ENCODE measurements at regions not wholly inside any gene's neighbourhood (a gene's known extent, or its start where the extent isn't known, plus 50 kb on each side); places are given as distances from the start of the nearest gene placed in this dataset.

- no peak for DNase-seq (ENCODE audit: low read depth)
These were observed 113.8 kb downstream of the MSX2 start for GRCh38 chr5:174837919-174838902.

GRCh38 chr5:174834081-174834480, 109.7 kb downstream of the MSX2 start:
- no peak for DNase-seq (ENCODE audit: low read depth)

- DNase-seq (ENCODE audit: low read depth): no peak
These were observed 108.4 kb downstream of the MSX2 start for GRCh38 chr5:174832811-174833210.

DNA sequence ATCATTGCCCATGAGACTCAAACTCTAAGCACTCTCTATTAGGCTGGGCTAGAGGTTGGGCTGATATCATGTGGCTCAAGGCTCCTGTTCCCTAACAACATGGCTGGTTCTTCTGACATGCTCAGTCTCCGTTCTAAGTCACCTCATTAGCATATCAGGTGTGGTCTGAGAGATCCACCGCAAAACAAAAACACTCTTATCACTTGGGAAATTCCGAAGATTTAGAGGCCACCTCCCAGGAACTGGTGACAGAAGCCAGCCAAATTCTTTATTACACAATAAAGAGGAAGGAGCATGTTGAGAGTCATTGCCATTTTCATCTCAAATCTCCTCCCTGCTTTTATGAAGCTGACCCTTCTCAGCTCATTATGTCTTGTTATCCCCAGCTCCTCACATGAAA, 107.6 kb downstream of the MSX2 start:
- no peak for DNase-seq (ENCODE audit: low read depth)

GRCh38 chr5:174831031-174831660, 106.8 kb downstream of the MSX2 start:
- DNase-seq (ENCODE audit: low read depth): no peak

DNA sequence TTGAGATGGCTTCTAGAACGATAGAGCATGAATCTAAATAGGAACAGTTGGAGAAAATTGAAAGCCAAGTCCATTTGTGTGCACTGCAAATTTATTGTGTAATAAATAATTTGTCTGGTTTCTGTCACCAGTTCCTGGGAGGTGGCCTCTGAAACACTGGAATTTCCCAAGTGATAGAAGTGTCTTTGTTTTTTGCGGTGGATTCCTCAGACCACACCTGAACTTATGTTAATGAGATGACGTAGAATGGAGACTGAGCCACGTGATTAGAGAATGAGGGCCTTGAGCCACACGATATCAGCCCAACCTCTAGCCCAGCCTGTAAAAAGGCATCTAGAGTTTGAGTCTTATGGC, 105.1 kb downstream of the MSX2 start:
- no peak for DNase-seq (ENCODE audit: low read depth)

DNA sequence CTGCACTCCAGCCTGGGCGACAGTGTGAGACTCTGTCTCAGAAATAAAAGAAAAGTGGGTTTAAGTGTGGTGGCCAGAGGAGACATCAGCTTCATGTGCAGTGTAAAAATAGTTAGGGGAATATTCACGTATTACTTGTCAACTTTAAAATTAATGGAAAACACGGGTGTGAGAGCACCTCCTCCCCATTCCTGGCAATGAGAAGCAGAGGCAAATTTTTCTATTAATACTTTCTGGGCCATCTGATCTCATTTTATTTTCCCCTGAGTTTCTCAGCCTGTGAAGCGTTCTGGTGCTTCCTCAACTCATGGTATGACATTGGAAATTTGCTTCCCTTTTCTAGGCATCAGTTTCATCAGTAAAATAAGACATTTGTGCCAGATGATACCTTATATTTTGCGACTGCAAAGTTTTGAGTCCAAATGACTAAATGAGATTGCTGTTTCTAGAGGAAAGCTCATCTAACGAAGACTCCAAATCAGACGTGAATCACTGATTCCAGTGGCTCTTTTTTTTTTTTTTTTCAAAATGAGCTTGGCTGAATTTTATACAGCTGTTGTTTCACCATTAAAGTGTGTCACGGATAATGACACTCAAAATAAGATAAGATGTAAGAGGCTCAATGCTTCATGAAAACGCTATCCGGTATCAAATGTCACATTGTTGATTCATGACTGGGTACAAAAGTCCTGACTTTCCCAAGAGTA, 104.6 kb downstream of the MSX2 start:
- no peak for DNase-seq (ENCODE audit: low read depth)

- no peak for DNase-seq (ENCODE audit: low read depth)
These were observed 103.2 kb downstream of the MSX2 start for GRCh38 chr5:174827558-174827957.

DNA sequence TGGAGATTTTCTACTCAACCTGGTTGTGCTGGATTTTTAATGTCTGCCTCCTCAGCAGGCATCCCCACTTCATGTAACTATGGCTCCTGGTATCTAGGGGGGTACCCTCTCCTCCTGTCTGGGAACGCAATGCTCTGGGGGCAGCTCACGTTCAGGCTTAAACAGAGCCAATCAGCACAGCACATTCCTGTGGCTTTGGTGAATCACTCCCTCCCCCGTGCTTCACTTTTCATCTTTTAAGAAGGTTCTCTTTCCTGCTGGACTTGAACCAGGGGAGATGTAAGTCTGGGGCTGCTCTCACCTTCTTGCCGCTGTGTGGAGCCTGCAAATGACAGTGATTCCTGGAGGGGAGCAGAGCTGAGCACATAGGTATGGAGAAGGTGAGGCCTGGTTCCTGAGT, 101.2 kb downstream of the MSX2 start:
- no peak for DNase-seq (ENCODE audit: low read depth)

DNA sequence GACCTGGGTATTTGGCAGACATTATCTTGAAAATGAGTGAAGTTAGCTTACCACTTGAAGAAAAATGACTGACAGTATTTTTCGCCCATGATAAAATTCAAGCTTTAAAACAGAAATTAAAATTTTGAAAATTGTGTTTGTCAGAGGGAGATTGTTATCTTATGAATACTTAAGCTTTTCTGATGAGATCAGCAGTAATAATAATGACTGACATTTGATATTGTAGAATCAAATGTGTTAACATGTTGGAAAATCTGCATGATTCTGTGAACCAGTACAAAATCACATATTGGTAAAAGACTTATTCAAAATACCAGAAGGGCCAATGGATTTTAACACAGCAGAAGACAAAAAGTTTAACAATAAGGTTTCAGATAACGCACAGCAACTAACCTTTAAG, 94.0 kb downstream of the MSX2 start:
- no peak for DNase-seq (ENCODE audit: low read depth)

DNA sequence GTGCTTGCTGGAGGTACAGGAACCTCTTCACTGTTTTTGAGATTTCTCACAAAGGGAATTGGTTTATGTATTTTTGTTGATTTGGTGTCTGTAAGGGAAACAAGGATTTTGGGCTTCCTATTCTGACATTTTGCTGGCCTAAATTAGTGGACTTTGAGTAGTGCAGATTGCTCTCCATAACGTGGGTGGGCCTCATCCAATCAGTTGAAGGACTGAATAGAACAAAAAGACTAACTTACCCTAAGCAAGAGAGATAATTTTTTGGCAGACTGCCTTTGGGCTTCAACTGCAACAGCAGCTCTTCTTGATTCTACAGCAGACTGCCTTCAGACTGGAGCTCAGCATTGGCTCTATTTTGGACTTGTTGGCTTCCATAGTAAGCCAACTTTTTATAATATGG, 93.2 kb downstream of the MSX2 start:
- no peak for DNase-seq (ENCODE audit: low read depth)

- DNase-seq (ENCODE audit: low read depth): no peak
These were observed 92.5 kb downstream of the MSX2 start for GRCh38 chr5:174816858-174817257.

- DNase-seq (ENCODE audit: low read depth): no peak
These were observed 87.1 kb downstream of the MSX2 start for GRCh38 chr5:174811438-174811837.

GRCh38 chr5:174810796-174811195, 86.4 kb downstream of the MSX2 start:
- no peak for DNase-seq (ENCODE audit: low read depth)

DNA sequence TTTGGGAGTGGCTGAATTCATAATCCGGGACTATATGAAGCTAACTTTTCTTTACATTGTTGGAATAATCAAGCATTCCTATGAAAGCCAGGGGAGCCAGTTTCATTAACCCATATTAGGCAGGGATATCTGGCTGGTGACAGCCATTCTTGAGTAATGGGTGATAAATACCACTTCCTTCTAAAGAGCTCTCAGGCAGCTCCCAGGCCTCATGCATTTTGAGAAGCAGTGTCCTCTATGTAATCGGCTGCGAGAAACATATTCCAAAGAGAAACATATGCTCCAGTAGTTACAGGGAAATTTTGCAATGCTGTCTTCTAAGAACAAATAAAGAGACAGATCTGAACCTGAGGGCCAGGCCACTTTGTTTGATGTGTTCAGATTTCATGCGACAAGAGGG, 83.1 kb downstream of the MSX2 start:
- DNase-seq (ENCODE audit: low read depth): no peak

GRCh38 chr5:174806729-174807128, 82.3 kb downstream of the MSX2 start:
- DNase-seq (ENCODE audit: low read depth): no peak

- DNase-seq (ENCODE audit: low read depth): no peak
These were observed 77.4 kb downstream of the MSX2 start for GRCh38 chr5:174801798-174802197.

DNA sequence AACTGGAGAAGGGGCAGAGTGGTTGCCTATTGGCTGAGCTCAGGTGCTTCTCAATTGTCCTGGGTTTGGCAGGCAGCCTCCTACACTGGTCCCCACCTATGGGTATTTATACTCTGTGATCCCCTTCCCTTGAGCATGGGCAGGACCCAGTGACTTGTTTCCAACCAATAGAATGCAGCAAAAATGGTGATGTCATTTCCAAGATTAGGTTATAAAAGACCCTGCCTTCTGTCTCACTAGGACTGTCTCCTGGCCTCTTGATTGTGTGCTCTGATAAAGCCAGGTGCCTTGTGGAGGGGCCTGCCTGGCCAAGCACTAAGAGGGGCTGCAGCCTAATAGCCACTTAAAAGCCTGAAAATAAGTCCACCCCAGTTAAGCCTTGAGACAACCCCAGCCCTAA, 76.1 kb downstream of the MSX2 start:
- DNase-seq (ENCODE audit: low read depth): no peak

GRCh38 chr5:174799121-174799520, 74.7 kb downstream of the MSX2 start:
- DNase-seq (ENCODE audit: low read depth): no peak

GRCh38 chr5:174798551-174798951, 74.2 kb downstream of the MSX2 start:
- DNase-seq (ENCODE audit: low read depth): no peak

- no peak for DNase-seq (ENCODE audit: low read depth)
These were observed 72.4 kb downstream of the MSX2 start for GRCh38 chr5:174796711-174797192.

GRCh38 chr5:174794931-174795672, 70.7 kb downstream of the MSX2 start:
- DNase-seq (ENCODE audit: low read depth): no peak
